Fibroblast of pulmonary artery (primary cell): ENCODE measurements at regions not wholly inside any gene's neighbourhood (a gene's known extent, or its start where the extent isn't known, plus 50 kb on each side); places are given as distances from the start of the nearest gene placed in this dataset.

ENCODE experiments used
- DNase-seq: peaks from one replicate; pipeline ENCODE4 v3.0.0-alpha.2; 2010; ENCODE audit warnings: low read depth
- H3K4me3 ChIP-seq: replicated peaks from 2 replicates; pipeline ENCODE4 v1.5.1; 2011; ENCODE audit warnings: low read depth, mild to moderate bottlenecking, control low read depth, low read length, moderate library complexity
- TF ChIP-seq, protein P1 (sequence below): IDR thresholded peaks from 2 replicates; pipeline ENCODE4 v1.5.1; 2011; ENCODE audit warnings: mild to moderate bottlenecking, control low read depth, low read length, inconsistent platforms; ENCODE audit errors: missing control alignments

DNA sequence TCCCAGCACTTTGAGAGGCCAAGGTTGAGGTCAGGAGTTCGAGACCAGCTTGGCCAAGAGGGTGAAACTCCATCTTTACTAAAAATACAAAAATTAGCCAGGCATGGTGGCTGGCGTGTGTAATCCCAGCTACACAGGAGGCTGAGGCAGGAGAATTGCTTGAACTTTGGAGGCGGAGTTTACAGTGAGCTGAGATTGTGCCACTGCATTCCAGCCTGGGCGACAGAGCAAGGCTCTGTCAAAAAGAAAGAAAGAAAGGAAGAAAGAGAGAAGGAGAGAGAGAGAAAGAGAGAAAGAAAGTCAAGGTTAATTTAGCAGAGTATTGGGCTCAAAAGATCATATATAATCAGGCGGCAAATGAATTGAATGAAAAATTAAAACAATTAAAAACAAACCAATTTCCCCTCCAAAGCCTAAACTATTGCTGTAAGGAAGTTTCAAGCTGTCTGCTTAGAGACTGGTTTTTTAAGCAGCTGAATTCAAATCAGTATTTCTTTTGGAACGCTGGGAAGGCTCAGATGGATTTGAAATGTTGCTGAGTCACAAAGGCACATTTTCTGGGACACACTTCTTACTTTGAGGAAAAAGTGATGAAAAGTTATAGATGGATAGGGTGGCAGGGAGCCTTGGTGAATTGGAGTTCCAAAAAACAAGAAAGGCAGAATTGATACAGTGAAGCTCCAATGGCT is 81.3 kb upstream of the BHLHE40 start:
- DNase-seq, result peak; percentile 32
- TF ChIP-seq, protein P1, sequence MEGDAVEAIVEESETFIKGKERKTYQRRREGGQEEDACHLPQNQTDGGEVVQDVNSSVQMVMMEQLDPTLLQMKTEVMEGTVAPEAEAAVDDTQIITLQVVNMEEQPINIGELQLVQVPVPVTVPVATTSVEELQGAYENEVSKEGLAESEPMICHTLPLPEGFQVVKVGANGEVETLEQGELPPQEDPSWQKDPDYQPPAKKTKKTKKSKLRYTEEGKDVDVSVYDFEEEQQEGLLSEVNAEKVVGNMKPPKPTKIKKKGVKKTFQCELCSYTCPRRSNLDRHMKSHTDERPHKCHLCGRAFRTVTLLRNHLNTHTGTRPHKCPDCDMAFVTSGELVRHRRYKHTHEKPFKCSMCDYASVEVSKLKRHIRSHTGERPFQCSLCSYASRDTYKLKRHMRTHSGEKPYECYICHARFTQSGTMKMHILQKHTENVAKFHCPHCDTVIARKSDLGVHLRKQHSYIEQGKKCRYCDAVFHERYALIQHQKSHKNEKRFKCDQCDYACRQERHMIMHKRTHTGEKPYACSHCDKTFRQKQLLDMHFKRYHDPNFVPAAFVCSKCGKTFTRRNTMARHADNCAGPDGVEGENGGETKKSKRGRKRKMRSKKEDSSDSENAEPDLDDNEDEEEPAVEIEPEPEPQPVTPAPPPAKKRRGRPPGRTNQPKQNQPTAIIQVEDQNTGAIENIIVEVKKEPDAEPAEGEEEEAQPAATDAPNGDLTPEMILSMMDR, result no peak

DNA sequence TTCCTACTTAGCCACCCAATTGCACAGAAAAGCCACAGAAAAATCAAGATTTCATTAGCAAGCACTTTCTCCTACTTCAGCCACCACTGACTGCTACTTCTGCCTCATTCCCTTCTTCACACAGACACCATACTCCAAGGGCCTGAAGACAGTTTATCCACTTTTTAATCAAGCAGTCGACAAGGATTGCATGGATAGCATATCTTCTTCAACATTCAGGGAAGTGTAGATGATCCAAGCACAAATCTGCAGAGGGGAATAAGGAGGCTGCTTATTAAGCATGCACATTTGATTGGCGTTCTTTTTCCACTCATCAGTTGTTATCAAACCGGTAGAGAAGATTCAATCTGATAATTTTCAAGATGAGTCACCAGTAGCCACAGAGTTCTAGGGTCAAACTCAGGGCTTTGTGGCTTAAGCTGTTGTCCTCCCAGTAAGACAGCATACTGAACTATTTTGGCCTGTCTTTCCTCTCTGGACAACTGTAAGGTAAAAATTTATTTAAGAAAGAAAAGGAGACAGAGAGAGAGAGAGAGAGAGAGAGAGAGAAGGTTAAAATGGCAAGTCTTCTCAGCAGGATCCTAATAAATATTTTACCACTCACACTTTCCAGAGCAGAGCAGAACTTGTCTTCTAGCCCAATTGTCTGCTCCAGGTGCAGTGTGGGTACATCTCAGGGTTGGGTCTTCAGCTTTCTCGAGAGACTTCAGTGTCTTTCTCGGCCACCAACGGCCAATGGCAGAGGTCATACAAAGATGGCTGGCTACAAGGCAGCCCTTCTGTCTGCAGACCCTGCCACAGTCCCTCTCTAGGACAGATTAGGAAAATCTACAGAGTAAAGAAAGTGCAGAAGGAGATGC is 80.6 kb upstream of the BHLHE40 start:
- DNase-seq, result no peak
- H3K4me3 ChIP-seq, result no peak overlapping the region
- TF ChIP-seq, protein P1, result no peak

More for the DNA sequence above, 81.3 kb upstream of the BHLHE40 start:
- no peak overlapping the region for H3K4me3 ChIP-seq

DNA sequence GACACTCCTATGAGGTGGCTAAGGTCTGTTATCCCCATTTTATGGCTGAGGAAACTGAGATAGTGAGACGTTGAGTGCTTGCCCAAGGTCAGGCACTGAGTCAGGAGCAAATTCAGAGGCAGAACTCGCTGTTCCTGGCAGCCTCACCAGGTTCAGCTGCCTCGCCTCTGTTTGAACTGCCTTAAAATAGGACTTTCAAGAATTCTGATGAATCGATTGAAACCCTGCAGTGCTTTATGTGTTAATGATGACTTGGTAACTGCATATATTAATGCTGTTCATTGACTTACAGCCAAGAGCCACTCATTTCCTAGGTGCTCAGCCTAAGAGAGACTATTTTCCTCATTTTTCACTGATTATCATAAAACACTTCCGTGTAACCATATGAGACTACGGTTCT is 79.5 kb upstream of the BHLHE40 start:
- TF ChIP-seq, protein P1, result no peak
- H3K4me3 ChIP-seq, result no peak overlapping the region
- no peak for DNase-seq

DNA sequence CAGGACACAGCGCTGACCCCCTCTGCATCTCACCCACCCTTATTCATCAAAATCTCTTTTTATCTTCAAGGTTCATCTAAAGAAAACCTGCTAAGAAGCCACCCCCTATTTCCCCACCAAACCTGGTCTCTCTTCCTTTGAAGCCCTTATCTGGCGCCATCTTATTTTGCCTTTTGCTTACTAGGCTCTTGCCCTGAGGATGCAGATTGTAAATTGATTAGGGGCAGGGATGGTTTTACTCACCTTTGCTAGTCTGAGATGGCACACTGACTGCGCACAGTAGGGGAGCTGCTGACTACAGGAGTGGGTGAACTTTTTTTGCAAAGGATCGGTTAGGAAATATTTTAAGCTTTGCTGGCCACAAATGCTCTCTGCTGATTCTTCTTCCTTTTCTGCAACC is 78.9 kb upstream of the BHLHE40 start:
- TF ChIP-seq, protein P1, result no peak
- no peak overlapping the region for H3K4me3 ChIP-seq
- no peak for DNase-seq

DNA sequence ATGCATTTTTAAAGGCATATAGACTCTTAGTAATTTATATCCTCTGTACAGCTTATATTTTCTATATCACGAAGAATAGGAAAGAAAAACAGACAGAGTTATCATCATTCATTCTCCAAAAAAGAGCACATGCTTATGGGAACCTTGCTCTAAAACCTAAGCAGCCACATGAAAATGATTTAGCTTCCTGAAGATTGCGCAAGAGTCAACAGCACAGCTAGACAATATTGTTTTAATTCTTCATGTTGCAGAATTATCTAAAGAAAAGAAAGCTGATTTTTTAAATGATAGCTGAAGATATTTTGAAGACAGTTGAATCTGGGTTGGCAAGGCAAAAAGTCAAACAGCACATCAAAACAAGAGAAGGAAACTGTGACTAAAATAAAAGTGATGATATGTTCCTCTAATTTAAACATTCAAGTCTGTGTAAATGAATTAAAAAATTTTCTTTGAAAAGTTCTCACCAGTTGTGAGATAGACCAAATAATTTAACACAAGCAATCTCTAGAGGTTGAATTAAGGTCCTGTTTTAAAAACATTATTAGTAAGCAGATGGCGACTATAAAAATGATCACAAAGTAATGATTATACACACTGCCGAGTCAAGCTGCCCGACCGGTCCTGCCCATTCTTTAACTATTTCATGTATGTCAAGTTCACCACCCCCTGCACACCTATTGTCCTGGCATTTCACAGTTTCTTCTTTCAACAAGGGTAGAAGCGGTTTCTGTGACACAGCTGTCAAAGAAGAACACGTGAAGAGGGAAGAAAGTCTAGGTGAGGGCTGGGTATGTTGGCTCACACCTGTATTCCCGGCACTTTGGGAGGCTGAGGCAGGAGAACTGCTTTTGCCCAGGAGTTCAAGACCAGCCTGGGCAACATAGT is 74.2 kb upstream of the BHLHE40 start:
- no peak overlapping the region for H3K4me3 ChIP-seq
- TF ChIP-seq, protein P1, result no peak
- DNase-seq, result peak; percentile 66

DNA sequence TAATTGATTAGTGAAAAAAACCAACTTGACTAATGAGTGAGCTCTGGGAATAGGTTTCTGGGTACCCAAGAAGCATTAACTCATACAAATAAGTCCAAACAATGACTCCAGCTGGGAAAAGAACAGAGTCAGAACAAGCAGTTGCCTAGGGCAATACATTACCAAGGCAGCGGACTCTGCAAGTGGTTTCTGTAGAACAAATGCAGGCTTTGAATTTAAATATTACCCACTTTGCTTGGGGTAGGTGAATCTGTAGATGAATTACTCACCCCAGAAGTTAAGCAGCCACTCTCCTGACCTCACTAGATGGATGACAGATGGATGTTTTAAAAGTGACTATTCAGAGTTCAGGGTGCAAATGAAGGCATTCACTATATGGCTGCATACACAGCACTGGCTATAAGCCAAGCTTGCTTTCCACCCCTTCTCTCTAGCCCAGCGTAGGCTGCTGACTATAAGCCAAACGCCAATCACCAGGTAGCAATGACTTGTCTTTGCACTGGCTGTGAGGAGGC is 73.1 kb upstream of the BHLHE40 start:
- peak; percentile 49 for DNase-seq
- TF ChIP-seq, protein P1, result no peak
- H3K4me3 ChIP-seq, result no peak overlapping the region
